HCT116 (cell line): ENCODE measurements at regions not wholly inside any gene's neighbourhood (a gene's known extent, or its start where the extent isn't known, plus 50 kb on each side); places are given as distances from the start of the nearest gene placed in this dataset.

Source experiments
- ATAC-seq: fragments of 200-7000 bp; cut with Tn5 transposase; 2 replicates; pipeline ENCODE4 v1.9.1; 2020; ENCODE audit warnings: mild to moderate bottlenecking, moderate library complexity
- BruUV-seq: library from RNA; stranded (reverse); fragments of 400-500 nt; replicated peaks from 2 replicates; lab custom pipeline; 2021; lab: Mats Ljungman, UMichigan
- CTCF ChIA-PET: fragments of 300-600 bp; sonication (Branson Sonifier 250); formaldehyde crosslinking; loops from one replicate; lab custom pipeline; 2021; ENCODE audit warnings: antibody characterized with exemption; lab: Charles Lee
- POLR2A ChIA-PET: fragments of 300-600, 350-600 bp; sonication (Branson Sonifier 250); formaldehyde crosslinking; loops from one replicate; lab custom pipeline; 2021; ENCODE audit warnings: antibody characterized with exemption; lab: Charles Lee
- RAD21 ChIA-PET, 2 experiments: fragments of 300-600 bp; sonication (Branson Sonifier 250); formaldehyde crosslinking; loops; one replicate each; lab custom pipeline; 2023; ENCODE audit warnings: low total read pairs in 2 of 2; ENCODE audit not compliant: uncharacterized antibody in 2 of 2, unreplicated experiment in 2 of 2, low non-redundant PET in 1 of 2; lab: Charles Lee
- DNase-seq: peaks from one replicate; pipeline ENCODE4 v3.0.0-alpha.2; 2010; ENCODE audit warnings: low read depth, low spot score
- H2AFZ ChIP-seq: fragments of 200-600 bp; shearing (Covaris generic), sonication (generic); 2 replicates; pipeline ENCODE4 v1.6.1; 2017; ENCODE audit warnings: low read depth, mixed run types, mixed read lengths, antibody characterized with exemption, low read length; ENCODE audit not compliant: poor library complexity, severe bottlenecking
- H3K27ac ChIP-seq: 2 replicates; pipeline ENCODE4 v1.5.1; 2012; ENCODE audit warnings: low read depth, low read length
- H3K27me3 ChIP-seq: fragments of 200-600 bp; sonication (generic); 2 replicates; pipeline ENCODE4 v1.6.1; 2016; ENCODE audit warnings: mixed run types, low read length, mixed read lengths; ENCODE audit not compliant: insufficient read depth
- H3K36me3 ChIP-seq, 2 experiments: fragments of 200-500 bp in 1 of 2; fragments of 200-600 bp in 1 of 2; sonication (Bioruptor generic) in 1 of 2; sonication (generic) in 1 of 2; 2 replicates each; pipeline versions ENCODE4 v1.5.1 to v1.6.1; 2014 to 2016; ENCODE audit warnings: low read length in 2 of 2, inconsistent platforms in 1 of 2, mixed read lengths in 1 of 2, mixed run types in 1 of 2; ENCODE audit not compliant: insufficient read depth in 2 of 2, control insufficient read depth in 1 of 2
- H3K4me1 ChIP-seq, 2 experiments: fragments of 200-600 bp in 1 of 2; sonication (generic) in 1 of 2; 2 replicates each; pipeline versions ENCODE4 v1.5.1 to v1.6.1; 2012 to 2017; ENCODE audit warnings: low read length in 2 of 2, inconsistent platforms in 1 of 2, mild to moderate bottlenecking in 1 of 2, mixed read lengths in 1 of 2, mixed run types in 1 of 2, moderate library complexity in 1 of 2; ENCODE audit not compliant: insufficient read depth in 2 of 2, control insufficient read depth in 1 of 2
- H3K4me2 ChIP-seq: fragments of 200-600 bp; sonication (generic); 2 replicates; pipeline ENCODE4 v1.6.1; 2017; ENCODE audit warnings: mixed run types, low read length, mixed read lengths
- H3K4me3 ChIP-seq, 2 experiments: fragments of 200-600 bp in 1 of 2; sonication (generic) in 1 of 2; replicated peaks in 1 of 2; 2 replicates each; pipeline ENCODE4 v1.5.1; 2011 to 2016; ENCODE audit warnings: low read length in 2 of 2, control low read depth in 1 of 2, low read depth in 1 of 2, mild to moderate bottlenecking in 1 of 2, mixed read lengths in 1 of 2, mixed run types in 1 of 2
- H3K79me2 ChIP-seq: fragments of 200-600 bp; sonication (generic); 2 replicates; pipeline ENCODE4 v1.6.1; 2017; ENCODE audit warnings: mild to moderate bottlenecking, mixed run types, low read length, moderate library complexity, mixed read lengths; ENCODE audit not compliant: insufficient read depth
- H3K9ac ChIP-seq: fragments of 200-600 bp; sonication (generic); 2 replicates; pipeline ENCODE4 v1.6.1; 2016; ENCODE audit warnings: low read length, mixed read lengths
- H3K9me2 ChIP-seq: fragments of 200-600 bp; sonication (generic), shearing (Covaris generic); 2 replicates; pipeline ENCODE4 v1.6.1; 2017; ENCODE audit warnings: mixed run types, mild to moderate bottlenecking, moderate library complexity; ENCODE audit not compliant: insufficient read depth
- H3K9me3 ChIP-seq, 2 experiments: fragments of 200-500 bp in 1 of 2; fragments of 200-600 bp in 1 of 2; sonication (Bioruptor generic) in 1 of 2; sonication (generic) in 1 of 2; 2 replicates each; pipeline ENCODE4 v1.6.1; 2014 to 2017; ENCODE audit warnings: low read length in 2 of 2, mixed read lengths in 2 of 2, inconsistent platforms in 1 of 2, low read depth in 1 of 2, mild to moderate bottlenecking in 1 of 2, mixed run types in 1 of 2, moderate library complexity in 1 of 2; ENCODE audit not compliant: control insufficient read depth in 1 of 2, insufficient read depth in 1 of 2
- H4K20me1 ChIP-seq: fragments of 200-600 bp; sonication (generic), shearing (Covaris generic); 2 replicates; pipeline ENCODE4 v1.6.1; 2017; ENCODE audit warnings: mixed run types, mild to moderate bottlenecking, moderate library complexity; ENCODE audit not compliant: insufficient read depth
- CBX3 ChIP-seq: IDR thresholded peaks from 2 replicates; pipeline ENCODE4 v1.6.1; 2012; ENCODE audit warnings: low read depth
- CEBPB ChIP-seq: IDR thresholded peaks from 2 replicates; pipeline ENCODE4 v1.6.1; 2012; ENCODE audit warnings: low read depth
- CTCF ChIP-seq, 3 experiments: fragments of 200-600 bp in 1 of 3; sonication (generic) in 1 of 3; IDR thresholded peaks in 2 of 3; conservative IDR thresholded peaks in 1 of 3; 2 replicates each; pipeline ENCODE4 v1.5.1; 2012 to 2017; ENCODE audit warnings: low read depth in 2 of 3, low read length in 2 of 3, antibody characterized with exemption in 1 of 3, borderline replicate concordance in 1 of 3, control low read depth in 1 of 3, mild to moderate bottlenecking in 1 of 3, mixed read lengths in 1 of 3, mixed run types in 1 of 3, moderate library complexity in 1 of 3; ENCODE audit not compliant: insufficient read depth in 1 of 3
- EZH2 ChIP-seq: fragments of 200-600 bp; sonication (generic); IDR thresholded peaks from 2 replicates; pipeline ENCODE4 v1.6.1; 2017; ENCODE audit warnings: antibody characterized with exemption, mixed run types
- JUND ChIP-seq: IDR thresholded peaks from 2 replicates; pipeline ENCODE4 v1.6.1; 2012
- MAX ChIP-seq: IDR thresholded peaks from 2 replicates; pipeline ENCODE4 v1.6.1; 2012
- POLR2A ChIP-seq: IDR thresholded peaks from 2 replicates; pipeline ENCODE4 v1.7.0; 2011; ENCODE audit warnings: borderline replicate concordance; ENCODE audit not compliant: insufficient read depth, insufficient read length; ENCODE audit errors: extremely low read depth
- POLR2AphosphoS5 ChIP-seq: IDR thresholded peaks from 2 replicates; pipeline ENCODE4 v1.6.1; 2011; ENCODE audit warnings: mild to moderate bottlenecking, low read depth, low read length, moderate library complexity
- REST ChIP-seq: IDR thresholded peaks from 2 replicates; pipeline ENCODE4 v1.6.1; 2012; ENCODE audit warnings: low read depth
- SP1 ChIP-seq: IDR thresholded peaks from 2 replicates; pipeline ENCODE4 v1.6.1; 2012; ENCODE audit warnings: low read depth
- TCF7L2 ChIP-seq: IDR thresholded peaks from 2 replicates; pipeline ENCODE4 v1.7.0; 2011; ENCODE audit warnings: borderline replicate concordance, inconsistent platforms; ENCODE audit not compliant: insufficient read depth, insufficient read length; ENCODE audit errors: extremely low read depth
- YY1 ChIP-seq: IDR thresholded peaks from 2 replicates; pipeline ENCODE4 v1.6.1; 2011; ENCODE audit warnings: low read length, low read depth, moderate library complexity, mild to moderate bottlenecking; ENCODE audit not compliant: insufficient replicate concordance; ENCODE audit errors: extremely low read depth
- ZFX ChIP-seq: fragments of 450-650 bp; IDR thresholded peaks from 2 replicates; pipeline ENCODE4 v1.6.1; 2017
- intact Hi-C: fragments of 100-400 bp; cut with micrococcal nuclease; formaldehyde crosslinking; loops from 2 replicates; pipeline ENCODE4 v1.10.0; 2022

- no peaks in the 10 kb centered on the region for H3K79me2 ChIP-seq
- ChIA-PET RAD21 (no interaction called here), CTCF (no interaction called here), POLR2A (no interaction called here)
- H3K4me2 ChIP-seq: no peak overlapping the region
- BruUV-seq: no TSS peak
- H3K9me3 ChIP-seq: no peaks in the 10 kb centered on the region
- no peaks in the 10 kb centered on the region for H3K9me2 ChIP-seq
- no peaks in the 10 kb centered on the region for H3K4me1 ChIP-seq
- no peak for DNase-seq
- intact Hi-C loops: no loop called here
- no peak overlapping the region for H2AFZ ChIP-seq
- TF ChIP-seq YY1 (no peak), REST (no peak), TCF7L2 (no peak), JUND (no peak), POLR2A (no peak), EZH2 (no peak), POLR2AphosphoS5 (no peak), CTCF (IDR thresholded peaks at IDR 0.05 in 2 of 3, conservative IDR thresholded peaks at IDR 0.05 in 1 of 3; ENCODE audit: borderline replicate concordance in 1 of 3, insufficient read depth in 1 of 3, low read depth in 2 of 3, low read length in 2 of 3) (no peak), CBX3 (no peak), ZFX (no peak), SP1 (no peak), CEBPB (no peak), MAX (no peak)
- H4K20me1 ChIP-seq: no peaks in the 10 kb centered on the region
- ATAC-seq: no peak
- H3K36me3 ChIP-seq: no peaks in the 10 kb centered on the region
- no peak overlapping the region for H3K27ac ChIP-seq
- no peak overlapping the region for H3K9ac ChIP-seq
- no peak overlapping the region for H3K4me3 ChIP-seq
- no peaks in the 10 kb centered on the region for H3K27me3 ChIP-seq
Observed at GRCh38 chr4:28469886-28470285, 1609.2 kb downstream of the STIM2 start.
